KMS-11 (cell line): ENCODE measurements at regions not wholly inside any gene's neighbourhood (a gene's known extent, or its start where the extent isn't known, plus 50 kb on each side); places are given as distances from the start of the nearest gene placed in this dataset.

Source experiments
- H2AFZ ChIP-seq: fragments of 200-600 bp; sonication (generic); 2 replicates; pipeline ENCODE4 v1.6.1; 2016; ENCODE audit warnings: antibody characterized with exemption, mixed run types, low read depth
- H3K27ac ChIP-seq: fragments of 200-600 bp; sonication (generic); 2 replicates; pipeline ENCODE4 v1.6.1; 2016; ENCODE audit warnings: mild to moderate bottlenecking, mixed run types
- H3K27me3 ChIP-seq: fragments of 200-600 bp; sonication (generic); 2 replicates; pipeline ENCODE4 v1.6.1; 2017; ENCODE audit warnings: mild to moderate bottlenecking, low read depth, mixed run types, moderate library complexity; ENCODE audit not compliant: insufficient read depth
- H3K36me3 ChIP-seq: fragments of 200-600 bp; sonication (generic); 2 replicates; pipeline ENCODE4 v1.6.1; 2017; ENCODE audit warnings: mild to moderate bottlenecking, mixed run types; ENCODE audit not compliant: insufficient read depth
- H3K4me1 ChIP-seq: fragments of 200-600 bp; sonication (generic); 2 replicates; pipeline ENCODE4 v1.6.1; 2016; ENCODE audit warnings: mild to moderate bottlenecking, low read depth, mixed run types; ENCODE audit not compliant: poor library complexity, severe bottlenecking
- H3K4me2 ChIP-seq: fragments of 200-600 bp; sonication (generic); 2 replicates; pipeline ENCODE4 v1.7.0; 2016; ENCODE audit warnings: mild to moderate bottlenecking, mixed run types
- H3K4me3 ChIP-seq: fragments of 200-600 bp; sonication (generic); IDR thresholded peaks from 2 replicates; pipeline ENCODE4 v1.6.1; 2017; ENCODE audit warnings: low read depth, low read length, mixed read lengths; ENCODE audit not compliant: insufficient read depth
- H3K79me2 ChIP-seq: fragments of 200-600 bp; sonication (generic); 2 replicates; pipeline ENCODE4 v1.6.1; 2016; ENCODE audit warnings: low read depth, mixed run types; ENCODE audit not compliant: insufficient read depth
- H3K9ac ChIP-seq: fragments of 200-600 bp; sonication (generic); 2 replicates; pipeline ENCODE4 v1.6.1; 2016; ENCODE audit warnings: mild to moderate bottlenecking, mixed run types
- H4K20me1 ChIP-seq: fragments of 200-600 bp; sonication (generic); 2 replicates; pipeline ENCODE4 v1.6.1; 2016; ENCODE audit warnings: mild to moderate bottlenecking, mixed run types; ENCODE audit not compliant: insufficient read depth
- CTCF ChIP-seq: fragments of 200-600 bp; sonication (generic); conservative IDR thresholded peaks from 2 replicates; pipeline ENCODE4 v1.6.1; 2017; ENCODE audit warnings: low read depth, mild to moderate bottlenecking, antibody characterized with exemption, low read length, moderate library complexity, mixed read lengths

- Histone ChIP-seq H3K4me3 (no peak overlapping the region), H3K4me2 (no peak overlapping the region), H3K27me3 (no peaks in the 10 kb centered on the region), H3K4me1 (peaks cover 10% of the 10 kb centered on the region), H3K36me3 (no peaks in the 10 kb centered on the region), H4K20me1 (no peaks in the 10 kb centered on the region), H3K27ac (no peak overlapping the region), H3K9ac (no peak overlapping the region), H2AFZ (no peak overlapping the region), H3K79me2 (no peaks in the 10 kb centered on the region)
- TF ChIP-seq CTCF = no peak
Observed at GRCh38 chr15:70531576-70531975, 231.8 kb downstream of the UACA start.

- Histone ChIP-seq H3K27me3 (no peaks in the 10 kb centered on the region), H3K9ac (no peak overlapping the region), H3K27ac (no peak overlapping the region)
Observed at GRCh38 chr15:70530906-70531305, 232.5 kb downstream of the UACA start.

GRCh38 chr15:70530503-70530902 lies 232.9 kb downstream of the UACA start:
- H3K4me2 ChIP-seq = no peak overlapping the region
- no peak overlapping the region for H3K9ac ChIP-seq
- H3K4me1 ChIP-seq = peaks cover 10% of the 10 kb centered on the region
- H4K20me1 ChIP-seq = no peaks in the 10 kb centered on the region
- H3K36me3 ChIP-seq = no peaks in the 10 kb centered on the region
- H3K4me3 ChIP-seq = no peak overlapping the region
- no peak for TF ChIP-seq CTCF
- no peak overlapping the region for H3K27ac ChIP-seq
- H3K27me3 ChIP-seq = no peaks in the 10 kb centered on the region
- no peaks in the 10 kb centered on the region for H3K79me2 ChIP-seq
- H2AFZ ChIP-seq = no peak overlapping the region

More at GRCh38 chr15:70530906-70531305, 232.5 kb downstream of the UACA start:
- TF ChIP-seq CTCF = no peak
- H3K4me1 ChIP-seq = peaks cover 10% of the 10 kb centered on the region
- no peak overlapping the region for H3K4me2 ChIP-seq
- no peaks in the 10 kb centered on the region for H3K36me3 ChIP-seq
- no peak overlapping the region for H2AFZ ChIP-seq
- H3K4me3 ChIP-seq = no peak overlapping the region
- H4K20me1 ChIP-seq = no peaks in the 10 kb centered on the region
- no peaks in the 10 kb centered on the region for H3K79me2 ChIP-seq

GRCh38 chr15:70530017-70530499 lies 233.3 kb downstream of the UACA start:
- Histone ChIP-seq H3K4me3 (no peak overlapping the region), H4K20me1 (no peaks in the 10 kb centered on the region), H3K4me1 (peaks cover 10% of the 10 kb centered on the region), H3K79me2 (no peaks in the 10 kb centered on the region), H2AFZ (no peak overlapping the region), H3K27ac (no peak overlapping the region), H3K4me2 (no peak overlapping the region), H3K36me3 (no peaks in the 10 kb centered on the region), H3K9ac (no peak overlapping the region), H3K27me3 (no peaks in the 10 kb centered on the region)
- no peak for TF ChIP-seq CTCF
